GM12873 (cell line): ENCODE measurements at regions not wholly inside any gene's neighbourhood (a gene's known extent, or its start where the extent isn't known, plus 50 kb on each side); places are given as distances from the start of the nearest gene placed in this dataset.

Experiments
- TF ChIP-seq, protein P1 (sequence below): IDR thresholded peaks from 2 replicates; pipeline ENCODE4 v1.5.1; 2012; ENCODE audit warnings: low read depth, mild to moderate bottlenecking, moderate library complexity, low read length, control low read depth; ENCODE audit not compliant: insufficient read depth; ENCODE audit errors: missing control alignments

DNA sequence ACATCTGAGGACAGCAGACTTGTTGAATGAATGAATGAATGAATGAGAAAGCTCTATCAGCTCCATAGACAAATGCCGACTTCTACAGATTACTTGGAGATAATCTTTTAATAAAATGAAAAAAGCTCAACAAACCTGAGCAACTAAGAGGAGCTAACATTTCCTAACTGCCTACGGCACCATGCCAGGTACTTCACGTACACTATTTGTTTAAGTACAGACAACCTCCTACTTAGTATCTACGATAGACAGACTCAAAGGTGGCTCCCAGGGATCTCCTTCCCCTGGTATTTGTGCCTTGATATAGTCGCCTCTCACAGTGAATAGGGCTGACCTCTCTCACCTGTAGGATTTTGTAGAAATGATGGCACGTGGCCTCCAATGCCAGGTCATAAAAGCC, 412.2 kb upstream of the FAT1 start:
- TF ChIP-seq, protein P1, sequence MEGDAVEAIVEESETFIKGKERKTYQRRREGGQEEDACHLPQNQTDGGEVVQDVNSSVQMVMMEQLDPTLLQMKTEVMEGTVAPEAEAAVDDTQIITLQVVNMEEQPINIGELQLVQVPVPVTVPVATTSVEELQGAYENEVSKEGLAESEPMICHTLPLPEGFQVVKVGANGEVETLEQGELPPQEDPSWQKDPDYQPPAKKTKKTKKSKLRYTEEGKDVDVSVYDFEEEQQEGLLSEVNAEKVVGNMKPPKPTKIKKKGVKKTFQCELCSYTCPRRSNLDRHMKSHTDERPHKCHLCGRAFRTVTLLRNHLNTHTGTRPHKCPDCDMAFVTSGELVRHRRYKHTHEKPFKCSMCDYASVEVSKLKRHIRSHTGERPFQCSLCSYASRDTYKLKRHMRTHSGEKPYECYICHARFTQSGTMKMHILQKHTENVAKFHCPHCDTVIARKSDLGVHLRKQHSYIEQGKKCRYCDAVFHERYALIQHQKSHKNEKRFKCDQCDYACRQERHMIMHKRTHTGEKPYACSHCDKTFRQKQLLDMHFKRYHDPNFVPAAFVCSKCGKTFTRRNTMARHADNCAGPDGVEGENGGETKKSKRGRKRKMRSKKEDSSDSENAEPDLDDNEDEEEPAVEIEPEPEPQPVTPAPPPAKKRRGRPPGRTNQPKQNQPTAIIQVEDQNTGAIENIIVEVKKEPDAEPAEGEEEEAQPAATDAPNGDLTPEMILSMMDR: no peak

DNA sequence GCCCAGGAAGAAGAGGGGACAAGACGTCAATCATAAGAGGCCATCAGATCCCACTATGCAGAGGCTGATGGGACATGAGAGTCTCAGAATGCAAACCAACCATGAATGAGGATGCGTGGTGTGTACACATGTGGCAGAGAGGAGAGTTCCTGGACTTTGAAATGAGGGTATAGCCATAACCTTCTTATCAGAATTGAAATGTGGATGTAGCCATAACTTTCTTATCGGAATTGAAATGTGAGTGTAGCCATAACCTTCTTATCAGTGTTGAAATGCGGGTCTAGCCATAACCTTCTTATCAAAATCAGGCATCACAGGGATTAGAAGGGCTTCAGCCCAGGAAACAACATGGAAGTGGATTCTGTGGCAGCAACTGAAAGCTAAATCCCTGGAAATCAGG, 415.5 kb upstream of the FAT1 start:
- TF ChIP-seq, protein P1: no peak

DNA sequence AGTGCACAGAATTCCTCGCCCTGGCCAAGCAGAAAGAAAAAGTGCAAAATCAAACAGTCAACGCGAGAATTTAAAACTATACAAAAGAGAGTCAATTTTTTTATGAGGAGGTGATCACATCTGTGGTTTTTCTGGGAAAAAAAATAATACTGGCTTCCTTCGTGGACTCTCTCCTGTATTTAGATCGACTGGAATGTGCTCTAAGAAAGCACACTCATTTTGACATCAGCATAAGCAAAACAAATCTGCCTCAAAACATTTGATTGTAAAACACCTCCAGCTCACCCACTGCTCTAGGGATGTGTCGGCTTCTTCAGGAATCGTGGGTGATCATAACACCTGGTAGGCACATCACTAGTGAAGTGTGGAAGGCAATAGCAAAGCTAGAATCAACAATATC, 417.4 kb upstream of the FAT1 start:
- TF ChIP-seq, protein P1: no peak

DNA sequence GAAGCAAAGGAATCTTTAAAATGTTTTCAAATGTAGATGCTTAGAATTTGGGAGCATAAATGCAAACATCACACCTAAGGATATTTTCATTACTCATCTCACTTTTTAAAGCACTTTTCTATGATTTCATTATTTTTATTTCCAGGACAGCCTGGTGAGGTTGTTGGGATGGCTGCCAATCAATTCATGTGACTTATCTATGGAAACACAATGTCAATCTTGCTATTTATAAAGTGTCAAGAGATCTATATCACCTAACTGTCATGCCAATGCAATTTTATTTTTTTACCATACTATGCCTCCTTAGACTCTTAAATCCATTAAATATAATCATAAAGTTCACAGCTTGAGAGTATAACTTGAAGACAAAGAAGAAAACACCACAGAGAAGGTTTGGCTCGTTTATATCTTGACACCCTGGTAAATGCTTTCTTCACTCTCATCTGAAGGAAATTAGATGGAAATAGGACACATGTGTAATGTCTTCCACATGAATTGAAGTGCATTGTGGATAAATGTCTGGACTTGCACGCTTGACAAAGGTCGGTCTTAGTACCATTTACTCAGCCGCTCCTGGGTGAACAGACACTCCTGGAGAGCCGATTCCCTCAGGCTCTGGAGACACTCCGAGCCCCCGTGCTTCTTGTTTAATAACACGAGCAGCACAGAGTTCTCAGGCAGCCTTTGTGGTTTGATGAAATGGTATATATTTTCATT, 425.7 kb upstream of the FAT1 start:
- TF ChIP-seq, protein P1: no peak

DNA sequence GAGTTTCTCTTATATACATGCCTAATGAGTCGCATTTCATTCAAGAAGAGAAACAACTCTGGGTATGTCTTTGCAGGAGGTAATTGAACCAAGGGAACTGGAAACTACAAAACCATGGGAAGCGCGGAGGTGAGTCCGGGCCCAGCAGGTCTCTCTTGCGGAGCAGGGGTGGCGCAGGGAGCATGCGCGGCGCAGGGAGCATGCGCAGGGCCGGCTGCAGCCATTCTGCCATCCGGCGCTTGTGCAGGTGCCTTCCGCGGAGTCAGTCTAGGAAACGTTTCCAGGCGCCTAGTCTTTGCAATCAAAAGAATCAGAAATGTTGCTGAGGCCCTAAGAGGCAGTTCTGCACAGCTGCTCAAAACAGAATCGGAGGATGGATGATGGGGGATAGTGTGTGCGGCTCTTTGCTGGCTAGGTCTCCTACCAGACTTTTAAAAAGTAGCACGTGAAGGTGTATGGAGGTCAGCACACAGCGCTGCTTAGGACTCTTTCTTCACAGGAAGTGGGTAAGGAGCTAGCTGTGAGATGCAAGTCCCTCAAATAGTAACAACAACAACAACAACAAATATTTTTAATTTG, 433.8 kb upstream of the FAT1 start:
- TF ChIP-seq, protein P1: no peak

DNA sequence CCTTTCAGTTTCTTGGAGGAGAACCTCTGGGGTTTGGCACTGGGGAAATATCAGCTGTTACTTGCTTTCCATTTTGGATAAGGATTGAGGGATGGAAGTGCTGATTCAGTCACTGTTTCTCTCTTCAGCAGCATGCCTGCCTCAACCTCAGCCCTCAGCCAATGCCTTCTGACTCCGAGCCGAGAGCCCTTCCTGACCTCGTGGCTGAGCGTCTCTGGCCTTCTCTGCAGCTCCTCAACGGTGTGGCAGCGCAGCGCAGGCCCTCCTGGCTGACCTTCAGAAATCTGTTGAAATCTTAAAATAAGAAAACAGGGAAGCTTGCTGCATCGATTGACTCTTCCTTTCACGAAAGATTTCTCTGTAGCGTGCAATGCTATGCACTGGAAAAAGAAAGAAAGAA, 434.3 kb upstream of the FAT1 start:
- TF ChIP-seq, protein P1: no peak

DNA sequence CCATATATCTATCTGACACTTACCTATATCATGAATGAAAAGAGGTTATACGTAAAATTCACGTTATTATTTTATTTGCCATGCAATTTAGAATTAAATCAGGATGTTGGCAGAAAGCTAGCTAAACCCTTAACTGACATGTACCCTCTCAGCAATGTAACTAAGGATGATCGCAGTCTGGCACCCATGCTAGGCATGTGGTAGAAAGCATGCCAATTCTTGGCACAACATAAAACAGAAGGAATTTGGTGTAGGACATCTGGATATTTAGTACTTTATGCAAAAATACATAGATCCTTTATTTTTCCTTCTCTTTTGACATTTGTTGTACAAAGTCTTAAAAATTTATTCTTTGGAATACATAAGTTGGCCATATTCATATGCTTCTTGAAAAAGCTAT, 436.8 kb upstream of the FAT1 start:
- TF ChIP-seq, protein P1: no peak
